SU-DHL-6 (cell line): ENCODE measurements at regions not wholly inside any gene's neighbourhood (a gene's known extent, or its start where the extent isn't known, plus 50 kb on each side); places are given as distances from the start of the nearest gene placed in this dataset.

Experiments
- H2AFZ ChIP-seq: fragments of 200-600 bp; sonication (generic); 2 replicates; pipeline ENCODE4 v1.6.1; 2014; ENCODE audit warnings: low read depth, mild to moderate bottlenecking, moderate library complexity, mixed read lengths, antibody characterized with exemption, low read length; ENCODE audit not compliant: severe bottlenecking
- H3F3A ChIP-seq: fragments of 200-600 bp; shearing (Covaris generic); 2 replicates; pipeline ENCODE4 v1.6.0; 2016; ENCODE audit warnings: antibody characterized with exemption, mild to moderate bottlenecking; ENCODE audit not compliant: insufficient read depth
- H3K27ac ChIP-seq: fragments of 200-600 bp; sonication (generic); 2 replicates; pipeline ENCODE4 v1.5.1; 2016; ENCODE audit warnings: low read depth, mild to moderate bottlenecking, low read length, moderate library complexity, mixed read lengths
- H3K27me3 ChIP-seq: fragments of 200-600 bp; sonication (generic), shearing (Covaris generic); 2 replicates; pipeline ENCODE4 v1.6.0; 2014; ENCODE audit warnings: mild to moderate bottlenecking, low read length
- H3K36me3 ChIP-seq: fragments of 200-600 bp; sonication (generic); 2 replicates; pipeline ENCODE4 v1.6.1; 2014; ENCODE audit warnings: mild to moderate bottlenecking, low read length, mixed read lengths
- H3K4me2 ChIP-seq: fragments of 300-600, 200-600 bp; shearing (Covaris generic), sonication (generic); 2 replicates; pipeline ENCODE4 v1.6.0; 2014; ENCODE audit warnings: low read length, low read depth, mild to moderate bottlenecking; ENCODE audit not compliant: poor library complexity, severe bottlenecking
- H3K4me3 ChIP-seq: fragments of 200-600 bp; sonication (generic); 2 replicates; pipeline ENCODE4 v1.5.1; 2014; ENCODE audit warnings: antibody characterized with exemption, low read length, mild to moderate bottlenecking, mixed read lengths; ENCODE audit not compliant: insufficient read depth, poor library complexity, severe bottlenecking
- H3K79me2 ChIP-seq: fragments of 200-600 bp; sonication (generic); 2 replicates; pipeline ENCODE4 v1.6.1; 2014; ENCODE audit warnings: mild to moderate bottlenecking, low read length, moderate library complexity; ENCODE audit not compliant: insufficient read depth
- H3K9ac ChIP-seq: fragments of 200-600 bp; sonication (generic); 2 replicates; pipeline ENCODE4 v1.7.0; 2014; ENCODE audit warnings: mild to moderate bottlenecking, low read length
- H3K9me2 ChIP-seq: fragments of 200-600 bp; sonication (generic); replicated peaks from 2 replicates; pipeline ENCODE4 v1.6.1; 2014; ENCODE audit warnings: low read length; ENCODE audit not compliant: insufficient read depth
- H3K9me3 ChIP-seq: fragments of 200-600 bp; sonication (generic); 2 replicates; pipeline ENCODE4 v1.6.1; 2014; ENCODE audit warnings: low read length, mixed read lengths; ENCODE audit not compliant: insufficient read depth
- H4K20me1 ChIP-seq: fragments of 200-600 bp; sonication (generic); 2 replicates; pipeline ENCODE4 v1.6.1; 2014; ENCODE audit warnings: low read depth, mild to moderate bottlenecking, antibody characterized with exemption, low read length, moderate library complexity, mixed read lengths
- CTCF ChIP-seq: fragments of 200-600 bp; sonication (generic); IDR thresholded peaks from one replicate; pipeline ENCODE4 v1.5.1; 2017; ENCODE audit warnings: antibody characterized with exemption, mild to moderate bottlenecking, low read length, moderate library complexity; ENCODE audit not compliant: insufficient read depth, poor library complexity, severe bottlenecking
- EZH2phosphoT487 ChIP-seq: fragments of 200-600 bp; sonication (generic), shearing (Covaris generic); conservative IDR thresholded peaks from 2 replicates; pipeline ENCODE4 v1.6.1; 2018; ENCODE audit warnings: mild to moderate bottlenecking, antibody characterized with exemption, low read length, moderate library complexity, mixed read lengths

DNA sequence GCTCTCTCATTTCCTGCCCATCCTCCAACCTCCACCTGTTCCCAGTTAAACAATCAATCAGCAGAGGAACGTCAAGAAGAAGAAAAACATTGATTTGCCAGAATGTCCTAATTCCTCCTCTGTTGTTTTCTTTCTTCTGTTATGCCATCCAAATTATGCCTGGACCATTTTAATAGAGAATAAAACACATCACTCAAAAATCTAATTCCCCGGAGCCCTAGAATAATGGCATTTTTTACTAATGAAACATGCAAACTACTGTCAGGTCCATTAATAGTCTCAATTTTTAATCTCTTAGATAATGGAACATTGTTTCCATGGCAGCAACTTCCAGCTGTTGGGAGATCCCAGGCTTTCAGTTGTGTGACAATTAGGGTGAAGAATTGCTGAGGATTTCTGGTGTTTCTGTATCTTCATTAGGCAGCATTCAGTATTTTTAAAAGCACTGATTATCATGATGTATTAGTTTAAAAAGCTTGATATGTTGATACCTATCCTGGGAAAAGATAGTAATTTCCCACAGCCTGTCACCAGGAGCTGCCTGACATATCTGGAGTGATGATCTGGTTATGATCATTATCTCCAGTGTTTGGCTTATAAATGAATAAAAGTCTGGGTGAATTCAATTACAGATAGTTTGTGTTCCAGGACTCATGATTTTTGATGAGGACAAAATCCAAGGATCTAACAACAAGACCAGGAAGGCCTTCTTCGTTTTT lies 209.8 kb downstream of the TPBG start:
- Histone ChIP-seq H3K27ac (no peak overlapping the region), H3K79me2 (no peaks in the 10 kb centered on the region), H3K9me3 (no peaks in the 10 kb centered on the region), H3K27me3 (no peaks in the 10 kb centered on the region), H4K20me1 (no peaks in the 10 kb centered on the region), H3K4me3 (no peak overlapping the region), H3K4me2 (no peak overlapping the region), H3F3A (no peaks in the 10 kb centered on the region), H3K9me2 (no peaks in the 10 kb centered on the region), H2AFZ (no peak overlapping the region), H3K36me3 (no peaks in the 10 kb centered on the region), H3K9ac (no peak overlapping the region)
- TF ChIP-seq CTCF (no peak), EZH2phosphoT487 (no peak)

DNA sequence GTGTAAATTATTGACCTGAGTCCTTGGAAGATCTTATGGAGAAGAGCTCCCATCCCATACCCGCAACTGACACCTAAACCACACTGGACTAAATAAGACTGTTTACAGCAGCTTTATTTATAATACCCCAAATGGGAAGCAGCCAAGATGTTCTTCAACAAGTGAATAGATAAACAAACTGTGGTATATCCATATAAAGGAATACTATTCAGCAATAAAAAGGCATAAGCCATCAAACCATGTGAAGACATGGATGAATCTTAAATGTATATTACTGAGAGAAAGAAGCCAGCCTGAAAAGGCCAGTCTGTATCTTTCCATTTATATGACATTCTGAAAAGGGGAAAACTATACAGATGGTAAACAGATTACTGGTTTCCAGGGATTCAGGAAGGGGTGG lies 212.7 kb downstream of the TPBG start:
- no peak overlapping the region for H3K27ac ChIP-seq
- H3K9ac ChIP-seq = no peak overlapping the region
- no peak overlapping the region for H2AFZ ChIP-seq
- no peaks in the 10 kb centered on the region for H3F3A ChIP-seq
- TF ChIP-seq CTCF = no peak
- no peak for TF ChIP-seq EZH2phosphoT487
- no peaks in the 10 kb centered on the region for H3K27me3 ChIP-seq
- H3K4me3 ChIP-seq = no peak overlapping the region
- H4K20me1 ChIP-seq = no peaks in the 10 kb centered on the region
- H3K79me2 ChIP-seq = no peaks in the 10 kb centered on the region
- H3K9me3 ChIP-seq = no peaks in the 10 kb centered on the region
- no peak overlapping the region for H3K4me2 ChIP-seq
- no peaks in the 10 kb centered on the region for H3K36me3 ChIP-seq
- H3K9me2 ChIP-seq = no peaks in the 10 kb centered on the region

- H3K9ac ChIP-seq = no peak overlapping the region
- no peaks in the 10 kb centered on the region for H3K36me3 ChIP-seq
- H4K20me1 ChIP-seq = no peaks in the 10 kb centered on the region
- no peak overlapping the region for H2AFZ ChIP-seq
- H3K9me2 ChIP-seq = no peaks in the 10 kb centered on the region
- H3K9me3 ChIP-seq = no peaks in the 10 kb centered on the region
- no peak overlapping the region for H3K4me2 ChIP-seq
- H3K4me3 ChIP-seq = no peak overlapping the region
- H3K27ac ChIP-seq = no peak overlapping the region
- no peaks in the 10 kb centered on the region for H3K27me3 ChIP-seq
- TF ChIP-seq EZH2phosphoT487 (no peak), CTCF (no peak)
- H3F3A ChIP-seq = no peaks in the 10 kb centered on the region
- H3K79me2 ChIP-seq = no peaks in the 10 kb centered on the region
These were observed 220.6 kb downstream of the TPBG start for GRCh38 chr6:82584194-82584695.
